OCI-LY7 (cell line): ENCODE measurements at regions not wholly inside any gene's neighbourhood (a gene's known extent, or its start where the extent isn't known, plus 50 kb on each side); places are given as distances from the start of the nearest gene placed in this dataset.
A peak's percentile ranks its signal among the peaks of the same experiment; 100 is the strongest.

Source experiments
- BruUV-seq: library from RNA; stranded (reverse); fragments of 400-500 nt; replicated peaks from 2 replicates; lab custom pipeline; 2021; lab: Mats Ljungman, UMichigan
- CTCF ChIA-PET: fragments of 300-600 bp; sonication (Branson Sonifier 250); formaldehyde crosslinking; loops from one replicate; lab custom pipeline; 2022; ENCODE audit warnings: antibody characterized with exemption; ENCODE audit not compliant: unreplicated experiment; lab: Charles Lee
- POLR2A ChIA-PET: fragments of 300-600 bp; sonication (Branson Sonifier 250); formaldehyde crosslinking; loops from one replicate; lab custom pipeline; 2022; ENCODE audit warnings: antibody characterized with exemption; lab: Charles Lee
- DNase-seq: peaks from one replicate; pipeline ENCODE4 v3.0.0-alpha.2; 2015; ENCODE audit warnings: low spot score
- H2AFZ ChIP-seq: fragments of 200-600 bp; sonication (generic), shearing (Covaris generic); 2 replicates; pipeline ENCODE4 v1.6.1; 2014; ENCODE audit warnings: mild to moderate bottlenecking, antibody characterized with exemption, low read length, moderate library complexity
- H3K27ac ChIP-seq: fragments of 200-600 bp; sonication (generic); 2 replicates; pipeline ENCODE4 v1.5.1; 2014; ENCODE audit warnings: mixed run types, low read depth, mild to moderate bottlenecking, moderate library complexity, low read length, inconsistent platforms; ENCODE audit not compliant: poor library complexity, severe bottlenecking
- H3K36me3 ChIP-seq: fragments of 200-600 bp; sonication (generic); 2 replicates; pipeline ENCODE4 v1.6.1; 2014; ENCODE audit warnings: mild to moderate bottlenecking, antibody characterized with exemption, low read length, moderate library complexity, mixed read lengths; ENCODE audit not compliant: insufficient read depth
- H3K4me1 ChIP-seq: fragments of 200-600 bp; sonication (generic); 2 replicates; pipeline ENCODE4 v1.5.1; 2014; ENCODE audit warnings: mild to moderate bottlenecking, low read length; ENCODE audit not compliant: insufficient read depth, poor library complexity, severe bottlenecking
- H3K4me2 ChIP-seq: fragments of 200-600 bp; sonication (generic); 2 replicates; pipeline ENCODE4 v1.6.1; 2014; ENCODE audit warnings: mild to moderate bottlenecking, low read length
- H3K4me3 ChIP-seq: fragments of 200-600 bp; sonication (generic); 2 replicates; pipeline ENCODE4 v1.5.1; 2014; ENCODE audit warnings: mild to moderate bottlenecking, low read depth, low read length; ENCODE audit not compliant: poor library complexity, severe bottlenecking
- H3K79me2 ChIP-seq: fragments of 200-600 bp; sonication (generic); 2 replicates; pipeline ENCODE4 v1.6.1; 2016; ENCODE audit warnings: low read depth, mild to moderate bottlenecking, low read length, moderate library complexity, mixed read lengths; ENCODE audit not compliant: insufficient read depth
- H3K9me2 ChIP-seq: fragments of 200-600 bp; sonication (generic); 2 replicates; pipeline ENCODE4 v1.6.1; 2016; ENCODE audit warnings: mild to moderate bottlenecking, low read length, mixed read lengths; ENCODE audit not compliant: insufficient read depth
- H3K9me3 ChIP-seq: fragments of 200-600 bp; sonication (generic); 2 replicates; pipeline ENCODE4 v1.6.1; 2014; ENCODE audit warnings: mild to moderate bottlenecking, mixed run types, low read length, mixed read lengths
- H4K20me1 ChIP-seq: fragments of 200-600 bp; sonication (generic); 2 replicates; pipeline ENCODE4 v1.6.1; 2014; ENCODE audit warnings: mild to moderate bottlenecking, antibody characterized with exemption, low read length, moderate library complexity, mixed read lengths; ENCODE audit not compliant: insufficient read depth
- CTCF ChIP-seq: fragments of 200-600 bp; sonication (generic); conservative IDR thresholded peaks from 2 replicates; pipeline ENCODE4 v1.5.1; 2014; ENCODE audit warnings: mild to moderate bottlenecking, antibody characterized with exemption, low read length, moderate library complexity, mixed read lengths
- EZH2phosphoT487 ChIP-seq: fragments of 200-600 bp; sonication (generic); IDR thresholded peaks from 2 replicates; pipeline ENCODE4 v1.6.1; 2018; ENCODE audit warnings: low read depth, borderline replicate concordance, mild to moderate bottlenecking, mixed run types, antibody characterized with exemption, low read length, moderate library complexity, mixed read lengths
- intact Hi-C: fragments of 100-400 bp; cut with micrococcal nuclease; formaldehyde crosslinking; loops from one replicate; pipeline ENCODE4 v1.10.0; 2022; ENCODE audit not compliant: unreplicated experiment

- no peak overlapping the region for H3K4me2 ChIP-seq
- POLR2A ChIA-PET = interaction anchor here (0.5 to 1.4 kb wide), 6 partner anchors 11 to 1665 kb away, joined by 3 to 4 read pairs (median 3); no protein-coding TSS in a partner anchor
- no TSS peak for BruUV-seq
- 0 out of 2 replicates have a peak, but pooled peaks cover 4% of the 10 kb centered on the region for H3K9me3 ChIP-seq
- no peak overlapping the region for H3K4me3 ChIP-seq
- no peaks in the 10 kb centered on the region for H3K36me3 ChIP-seq
- TF ChIP-seq CTCF = no peak
- no peak for TF ChIP-seq EZH2phosphoT487
- CTCF ChIA-PET = no interaction called here
- H3K79me2 ChIP-seq = no peaks in the 10 kb centered on the region
- H4K20me1 ChIP-seq = no peaks in the 10 kb centered on the region
- H3K4me1 ChIP-seq = no peaks in the 10 kb centered on the region
- no peaks in the 10 kb centered on the region for H3K9me2 ChIP-seq
- 0 out of 2 replicates have a peak overlapping the region, but pooled peaks have one; percentile 14 for H2AFZ ChIP-seq
- no peak overlapping the region for H3K27ac ChIP-seq
- DNase-seq = no peak
- intact Hi-C loops = no loop called here
These were observed 119.4 kb downstream of the HAO1 start for GRCh38 chr20:7820897-7821296.

GRCh38 chr20:7822772-7823171 lies 117.5 kb downstream of the HAO1 start:
- Histone ChIP-seq H3K9me2 (no peaks in the 10 kb centered on the region), H3K4me3 (no peak overlapping the region), H3K9me3 (0 out of 2 replicates have a peak, but pooled peaks cover 4% of the 10 kb centered on the region), H3K4me2 (no peak overlapping the region), H3K4me1 (no peaks in the 10 kb centered on the region), H3K36me3 (no peaks in the 10 kb centered on the region), H4K20me1 (no peaks in the 10 kb centered on the region), H2AFZ (no peak overlapping the region), H3K27ac (no peak overlapping the region), H3K79me2 (no peaks in the 10 kb centered on the region)
- CTCF ChIA-PET = no interaction called here
- no peak for DNase-seq
- TF ChIP-seq EZH2phosphoT487 = no peak
- intact Hi-C loops = no loop called here
- POLR2A ChIA-PET = no interaction called here
- BruUV-seq = no TSS peak

- TF ChIP-seq CTCF (no peak), EZH2phosphoT487 (no peak)
- no peak overlapping the region for H3K4me2 ChIP-seq
These were observed 111.8 kb downstream of the HAO1 start for GRCh38 chr20:7828437-7828836.

More at GRCh38 chr20:7828437-7828836, 111.8 kb downstream of the HAO1 start:
- Histone ChIP-seq H3K9me2 (no peaks in the 10 kb centered on the region), H3K36me3 (no peaks in the 10 kb centered on the region), H3K4me3 (no peak overlapping the region), H3K79me2 (no peaks in the 10 kb centered on the region), H2AFZ (no peak overlapping the region), H3K9me3 (0 out of 2 replicates have a peak, but pooled peaks cover 3% of the 10 kb centered on the region), H3K4me1 (no peaks in the 10 kb centered on the region), H4K20me1 (no peaks in the 10 kb centered on the region), H3K27ac (no peak overlapping the region)
- POLR2A ChIA-PET = no interaction called here
- intact Hi-C loops = no loop called here
- CTCF ChIA-PET = no interaction called here
- DNase-seq = no peak
- no TSS peak for BruUV-seq
